HepG2 (cell line): ENCODE measurements at regions not wholly inside any gene's neighbourhood (a gene's known extent, or its start where the extent isn't known, plus 50 kb on each side); places are given as distances from the start of the nearest gene placed in this dataset.

Experiments
- ATAC-seq: fragments of 200-7000 bp; cut with Tn5 transposase; 3 replicates; pipeline ENCODE4 v1.9.1; 2020; ENCODE audit warnings: mild to moderate bottlenecking, moderate library complexity
- BruUV-seq: library from RNA; stranded (reverse); fragments of 400-500 nt; replicated peaks from 2 replicates; lab custom pipeline; 2021; lab: Mats Ljungman, UMichigan
- CTCF ChIA-PET: fragments of 300-600 bp; formaldehyde crosslinking; extraction: SDS; loops from one replicate; lab custom pipeline; 2021; ENCODE audit warnings: low total read pairs, inconsistent platforms, low intra/inter-chr PET ratio; lab: Yijun Ruan, JAX
- POLR2A ChIA-PET: fragments of 350-600 bp; sonication (Branson Sonifier 250); formaldehyde crosslinking; loops from one replicate; lab custom pipeline; 2020; ENCODE audit warnings: antibody characterized with exemption, inconsistent platforms; lab: Yijun Ruan, JAX
- DNase-seq: peaks from one replicate; pipeline ENCODE4 v3.0.0-alpha.2; 2015; ENCODE audit warnings: low spot score
- FAIRE-seq: peaks from 3 replicates; lab custom pipeline; 2011; peaks lifted over from hg19 to GRCh38; lab: Jason Lieb, UNC
- H2AFZ ChIP-seq: one replicate; pipeline ENCODE4 v1.6.1; 2011; ENCODE audit warnings: low read length, inconsistent platforms
- H3K27ac ChIP-seq: fragments of 300-600 bp; 3 replicates; pipeline ENCODE4 v1.8.0; 2011; ENCODE audit warnings: mixed run types, mild to moderate bottlenecking, mixed read lengths, low read length, inconsistent platforms; ENCODE audit not compliant: insufficient read depth; ENCODE audit errors: extremely low read length
- H3K27me3 ChIP-seq, 2 experiments: fragments of 200-600 bp in 1 of 2; 2 replicates in 1 of 2; 3 replicates in 1 of 2; pipeline versions ENCODE4 v1.6.0 to v1.8.0; 2011; ENCODE audit warnings: low read length in 2 of 2, mild to moderate bottlenecking in 2 of 2, moderate library complexity in 2 of 2, inconsistent platforms in 1 of 2; ENCODE audit not compliant: insufficient read depth in 2 of 2, control insufficient read depth in 1 of 2
- H3K36me3 ChIP-seq, 2 experiments: fragments of 200-600 bp in 1 of 2; replicated peaks in 1 of 2; 2 replicates in 1 of 2; 3 replicates in 1 of 2; pipeline versions ENCODE4 v1.5.1 to v1.8.0; 2011; ENCODE audit warnings: low read length in 2 of 2, inconsistent platforms in 1 of 2; ENCODE audit not compliant: insufficient read depth in 2 of 2, control insufficient read depth in 1 of 2
- H3K4me1 ChIP-seq: 2 replicates; pipeline ENCODE4 v1.5.1; 2012; ENCODE audit warnings: low read length, inconsistent platforms; ENCODE audit not compliant: insufficient read depth
- H3K4me2 ChIP-seq: 2 replicates; pipeline ENCODE4 v1.6.0; 2011; ENCODE audit warnings: low read depth, low read length, inconsistent platforms
- H3K4me3 ChIP-seq, 3 experiments: fragments of 200-600 bp in 1 of 3; sonication (generic), shearing (Covaris generic) in 1 of 3; replicated peaks in 1 of 3; 2 replicates each; pipeline ENCODE4 v1.5.1; 2011 to 2016; ENCODE audit warnings: low read length in 3 of 3, inconsistent platforms in 2 of 3, low read depth in 2 of 3, mild to moderate bottlenecking in 2 of 3, control low read depth in 1 of 3, mixed read lengths in 1 of 3; ENCODE audit not compliant: insufficient read depth in 1 of 3
- H3K79me2 ChIP-seq: one replicate; pipeline ENCODE4 v1.6.1; 2011; ENCODE audit warnings: low read length, inconsistent platforms; ENCODE audit not compliant: insufficient read depth
- H3K9ac ChIP-seq: 2 replicates; pipeline ENCODE4 v1.6.0; 2011; ENCODE audit warnings: mild to moderate bottlenecking, low read depth, low read length, inconsistent platforms; ENCODE audit not compliant: insufficient read depth
- H3K9me3 ChIP-seq: 2 replicates; pipeline ENCODE4 v1.5.1; 2012; ENCODE audit warnings: mild to moderate bottlenecking, low read length
- H4K20me1 ChIP-seq: 2 replicates; pipeline ENCODE4 v1.6.0; 2011; ENCODE audit warnings: inconsistent platforms, mild to moderate bottlenecking, low read length, moderate library complexity; ENCODE audit not compliant: insufficient read depth
- ARID3A ChIP-seq: IDR thresholded peaks from 2 replicates; pipeline ENCODE4 v1.6.1; 2012; ENCODE audit warnings: low read depth, low read length, improper control_type of control experiment
- MAFF ChIP-seq: IDR thresholded peaks from 2 replicates; pipeline ENCODE4 v1.6.1; 2011; ENCODE audit warnings: low read depth, low read length, improper control_type of control experiment
- MAFK ChIP-seq, 2 experiments: IDR thresholded peaks in 1 of 2; conservative IDR thresholded peaks in 1 of 2; 2 replicates each; pipeline ENCODE4 v1.6.1; 2011; ENCODE audit warnings: improper control_type of control experiment in 2 of 2, low read length in 2 of 2
- NFE2L1 ChIP-seq: sonication (generic); formaldehyde crosslinking; IDR thresholded peaks from 2 replicates; pipeline ENCODE4 v1.4.0; 2020; ENCODE audit warnings: missing genetic modification reagents, mild to moderate bottlenecking, borderline replicate concordance
- ZEB1 ChIP-seq: IDR thresholded peaks from 2 replicates; pipeline ENCODE4 v1.6.1; 2012; ENCODE audit warnings: mild to moderate bottlenecking, low read depth, inconsistent platforms; ENCODE audit not compliant: insufficient replicate concordance
- WGBS: methylation state at CpG from one replicate; pipeline ENCODE4 v1.1.6; 2017; ENCODE audit warnings: low lambda C conversion rate; 5-methylcytosine and 5-hydroxymethylcytosine counted together
- in situ Hi-C: cut with HindIII; loops from 2 replicates; pipeline ENCODE4 v1.10.0; 2017; ENCODE audit warnings: low pct_unique_long_range_greater_than_20kb; ENCODE audit not compliant: extremely low pct_ligation_motif_present
- intact Hi-C: fragments of 100-400 bp; cut with micrococcal nuclease; formaldehyde crosslinking; loops from one replicate; pipeline ENCODE4 v1.10.0; 2022; ENCODE audit not compliant: unreplicated experiment
- TF ChIP-seq, protein P1 (sequence below): IDR thresholded peaks from 2 replicates; pipeline ENCODE4 v1.6.1; 2012; ENCODE audit warnings: inconsistent platforms
- TF ChIP-seq, protein P2 (sequence below): sonication (generic); formaldehyde crosslinking; IDR thresholded peaks from 2 replicates; pipeline ENCODE4 v1.5.0; 2020; ENCODE audit warnings: mild to moderate bottlenecking, missing genetic modification reagents, moderate library complexity

GRCh38 chr7:119482209-119482608, 790.8 kb upstream of the KCND2 start:
- CTCF ChIA-PET, result no interaction called here
- TF ChIP-seq, protein P1, sequence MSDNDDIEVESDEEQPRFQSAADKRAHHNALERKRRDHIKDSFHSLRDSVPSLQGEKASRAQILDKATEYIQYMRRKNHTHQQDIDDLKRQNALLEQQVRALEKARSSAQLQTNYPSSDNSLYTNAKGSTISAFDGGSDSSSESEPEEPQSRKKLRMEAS, result no peak
- no peak for TF ChIP-seq ZEB1
- TF ChIP-seq MAFK (conservative IDR thresholded peaks at IDR 0.05 in 1 of 2, IDR thresholded peaks at IDR 0.05 in 1 of 2; ENCODE audit: low read length in 2 of 2), result peak; percentile 81 to 87
- peak; percentile 78 for TF ChIP-seq MAFF
- no peak for TF ChIP-seq ARID3A
- TF ChIP-seq, protein P2, sequence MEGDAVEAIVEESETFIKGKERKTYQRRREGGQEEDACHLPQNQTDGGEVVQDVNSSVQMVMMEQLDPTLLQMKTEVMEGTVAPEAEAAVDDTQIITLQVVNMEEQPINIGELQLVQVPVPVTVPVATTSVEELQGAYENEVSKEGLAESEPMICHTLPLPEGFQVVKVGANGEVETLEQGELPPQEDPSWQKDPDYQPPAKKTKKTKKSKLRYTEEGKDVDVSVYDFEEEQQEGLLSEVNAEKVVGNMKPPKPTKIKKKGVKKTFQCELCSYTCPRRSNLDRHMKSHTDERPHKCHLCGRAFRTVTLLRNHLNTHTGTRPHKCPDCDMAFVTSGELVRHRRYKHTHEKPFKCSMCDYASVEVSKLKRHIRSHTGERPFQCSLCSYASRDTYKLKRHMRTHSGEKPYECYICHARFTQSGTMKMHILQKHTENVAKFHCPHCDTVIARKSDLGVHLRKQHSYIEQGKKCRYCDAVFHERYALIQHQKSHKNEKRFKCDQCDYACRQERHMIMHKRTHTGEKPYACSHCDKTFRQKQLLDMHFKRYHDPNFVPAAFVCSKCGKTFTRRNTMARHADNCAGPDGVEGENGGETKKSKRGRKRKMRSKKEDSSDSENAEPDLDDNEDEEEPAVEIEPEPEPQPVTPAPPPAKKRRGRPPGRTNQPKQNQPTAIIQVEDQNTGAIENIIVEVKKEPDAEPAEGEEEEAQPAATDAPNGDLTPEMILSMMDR, result peak; percentile 24; the same call in 1 of the 2 replicates
- TF ChIP-seq NFE2L1 (CRISPR knock-in tag), result no peak
- Histone ChIP-seq H3K27ac (no peak overlapping the region), H3K4me1 (no peaks in the 10 kb centered on the region), H3K4me2 (no peak overlapping the region), H3K9me3 (no peaks in the 10 kb centered on the region), H3K36me3 (no peaks in the 10 kb centered on the region), H3K9ac (no peak overlapping the region), H2AFZ (no peak overlapping the region), H3K27me3 (no peaks in the 10 kb centered on the region), H3K4me3 (no peak overlapping the region), H3K79me2 (no peaks in the 10 kb centered on the region), H4K20me1 (no peaks in the 10 kb centered on the region)
- in situ Hi-C loops, result no loop called here
- intact Hi-C loops, result loop anchor here (2.0 kb wide), 1 partner anchor 211 kb away; no protein-coding TSS in a partner anchor
- ATAC-seq (peak; percentile 99), FAIRE-seq (peak; percentile 30), DNase-seq (peak; percentile 32)
- POLR2A ChIA-PET, result no interaction called here
- no TSS peak for BruUV-seq
- 3% methylated on average over 4 of the region's 4 CpGs for WGBS
